ENCODE measurements at regions not wholly inside any gene's neighbourhood (a gene's known extent, or its start where the extent isn't known, plus 50 kb on each side); places are given as distances from the start of the nearest gene placed in this dataset.
"Not testable (repeated sequence)": the region's sequence is repeated elsewhere in the genome, so short reads cannot be mapped to it uniquely, and the experiment has no call there.

DNA sequence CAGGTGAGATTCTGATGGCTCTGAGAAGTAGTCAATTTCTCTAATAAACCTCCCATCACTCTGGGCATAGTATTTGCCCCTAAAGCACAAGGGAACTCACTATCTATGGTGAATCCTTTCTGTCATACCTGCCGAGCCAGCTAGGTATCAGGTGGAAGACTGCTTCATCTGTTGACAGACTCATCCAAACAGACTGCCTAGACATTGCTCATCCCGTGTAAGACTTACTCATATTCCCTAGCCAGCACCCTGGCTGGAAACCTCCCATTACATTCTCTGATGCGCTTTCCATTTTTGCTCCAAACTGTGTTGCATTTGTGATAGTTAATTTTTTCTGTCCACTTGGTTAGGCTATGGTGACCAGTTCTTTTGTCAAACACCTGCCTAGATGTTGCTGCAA lies 595.9 kb downstream of the DNAH5 start:
- H3K36me3 ChIP-seq (ENCODE audit: insufficient read depth, low read length), result no peaks in the 10 kb centered on the region

GRCh38 chr5:13346401-13346800 lies 598.1 kb downstream of the DNAH5 start:
- H3K27ac Mint-ChIP-seq, result no peak overlapping the region
- H3K27ac ChIP-seq (ENCODE audit: low read depth, low read length), result no peak overlapping the region
- no peaks in the 10 kb centered on the region for H3K27me3 Mint-ChIP-seq
- no peak for DNase-seq
- ChIA-PET POLR2A (no interaction called here), CTCF (no interaction called here)
- no peaks in the 10 kb centered on the region for H3K36me3 Mint-ChIP-seq
- no peaks in the 10 kb centered on the region for H3K4me1 ChIP-seq (ENCODE audit: insufficient read depth, low read length)
- no peaks in the 10 kb centered on the region for H3K27me3 ChIP-seq (ENCODE audit: insufficient read depth, low read length, poor library complexity, severe bottlenecking)
- no peak overlapping the region for H3K4me3 Mint-ChIP-seq
- no peaks in the 10 kb centered on the region for H3K9me3 ChIP-seq (ENCODE audit: low read length)
- no peak overlapping the region for H3K4me3 ChIP-seq (ENCODE audit: low read length)
- no peaks in the 10 kb centered on the region for H3K36me3 ChIP-seq (ENCODE audit: insufficient read depth, low read length)
- peaks cover 0 to 14% (median 9%) of the 10 kb centered on the region in 5 donors for H3K9me3 Mint-ChIP-seq
- no peaks in the 10 kb centered on the region for H3K4me1 Mint-ChIP-seq

More for the DNA sequence above, 595.9 kb downstream of the DNAH5 start:
- no peak overlapping the region for H3K4me3 Mint-ChIP-seq
- peaks cover 0 to 3% (median 0%) of the 10 kb centered on the region in 3 donors for H3K36me3 Mint-ChIP-seq
- ChIA-PET CTCF (no interaction called here), POLR2A (no interaction called here)
- peaks cover 0 to 7% (median 2%) of the 10 kb centered on the region in 5 donors for H3K9me3 Mint-ChIP-seq
- no peaks in the 10 kb centered on the region for H3K27me3 Mint-ChIP-seq
- H3K4me1 Mint-ChIP-seq, result no peaks in the 10 kb centered on the region
- Histone ChIP-seq H3K9me3 (ENCODE audit: low read length) (no peaks in the 10 kb centered on the region), H3K27ac (ENCODE audit: low read depth, low read length) (no peak overlapping the region), H3K27me3 (ENCODE audit: insufficient read depth, low read length, poor library complexity, severe bottlenecking) (no peaks in the 10 kb centered on the region), H3K4me3 (ENCODE audit: low read length) (no peak overlapping the region), H3K4me1 (ENCODE audit: insufficient read depth, low read length) (no peaks in the 10 kb centered on the region)
- DNase-seq, result no peak
- H3K27ac Mint-ChIP-seq, result no peak overlapping the region

- Histone ChIP-seq H3K27me3 (ENCODE audit: insufficient read depth, low read length, poor library complexity, severe bottlenecking) (no peaks in the 10 kb centered on the region), H3K4me1 (ENCODE audit: insufficient read depth, low read length) (no peaks in the 10 kb centered on the region), H3K4me3 (ENCODE audit: low read length) (no peak overlapping the region), H3K9me3 (ENCODE audit: low read length) (no peaks in the 10 kb centered on the region), H3K36me3 (ENCODE audit: insufficient read depth, low read length) (no peaks in the 10 kb centered on the region), H3K27ac (ENCODE audit: low read depth, low read length) (no peak overlapping the region)
- no peak for DNase-seq
- ChIA-PET POLR2A (no interaction called here), CTCF (no interaction called here)
- H3K4me1 Mint-ChIP-seq, result no peaks in the 10 kb centered on the region
- peaks cover 0 to 1% (median 0%) of the 10 kb centered on the region in 3 donors for H3K36me3 Mint-ChIP-seq
- H3K9me3 Mint-ChIP-seq, result peaks cover 3 to 25% (median 13%) of the 10 kb centered on the region in 5 donors
- no peak overlapping the region for H3K4me3 Mint-ChIP-seq
- no peak overlapping the region for H3K27ac Mint-ChIP-seq
- H3K27me3 Mint-ChIP-seq, result no peaks in the 10 kb centered on the region
These were observed 605.4 kb downstream of the DNAH5 start for GRCh38 chr5:13339093-13339492.

DNA sequence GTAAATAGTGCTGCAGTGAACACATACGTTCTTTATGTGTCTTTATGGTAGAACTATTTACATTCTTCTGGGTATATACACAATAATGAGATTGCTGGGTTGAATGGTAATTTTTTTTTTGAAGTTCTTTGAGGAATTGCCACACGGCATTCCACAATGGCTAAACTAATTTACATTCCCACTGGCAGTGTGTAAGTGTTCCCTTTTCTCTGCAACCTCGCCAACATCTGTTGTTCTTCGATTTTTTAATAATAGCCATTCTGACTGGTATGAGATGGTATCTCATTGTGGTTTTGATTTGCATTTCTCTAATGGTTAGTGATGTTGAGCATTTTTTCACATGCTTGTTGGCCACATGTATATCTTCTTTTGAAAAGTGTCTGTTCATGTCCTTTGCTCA lies 609.5 kb downstream of the DNAH5 start:
- H3K4me1 ChIP-seq (ENCODE audit: insufficient read depth, low read length); H3K9me3 ChIP-seq (ENCODE audit: low read length); H3K4me3 Mint-ChIP-seq; H3K27me3 Mint-ChIP-seq; CTCF ChIA-PET; H3K36me3 ChIP-seq (ENCODE audit: insufficient read depth, low read length); H3K36me3 Mint-ChIP-seq; H3K27me3 ChIP-seq (ENCODE audit: insufficient read depth, low read length, poor library complexity, severe bottlenecking); H3K4me3 ChIP-seq (ENCODE audit: low read length); POLR2A ChIA-PET; H3K4me1 Mint-ChIP-seq; H3K27ac Mint-ChIP-seq; H3K27ac ChIP-seq (ENCODE audit: low read depth, low read length); DNase-seq: not testable (repeated sequence)
- peaks cover 0 to 21% (median 7%) of the 10 kb centered on the region in 5 donors for H3K9me3 Mint-ChIP-seq

DNA sequence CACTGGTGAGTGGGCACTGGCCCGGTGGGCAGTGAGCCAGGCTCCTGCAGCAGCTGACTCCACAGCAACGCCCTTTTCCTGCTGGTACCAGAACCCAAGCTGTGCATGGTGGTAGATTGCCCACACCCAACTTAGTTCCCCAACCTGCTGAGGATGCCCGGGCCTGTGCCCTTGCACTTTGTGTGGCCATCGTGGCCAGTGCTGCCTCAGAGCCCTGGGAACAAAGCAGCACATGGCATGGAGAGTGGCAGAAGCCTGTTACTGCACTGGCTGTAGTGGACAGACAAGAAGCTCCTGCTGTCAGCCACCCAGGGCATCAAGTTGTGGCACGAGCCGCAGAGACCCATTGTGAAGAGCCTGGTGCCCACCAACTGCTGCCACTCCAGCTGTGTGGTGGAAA lies 612.9 kb downstream of the DNAH5 start:
- no peaks in the 10 kb centered on the region for H3K27me3 Mint-ChIP-seq
- H3K9me3 Mint-ChIP-seq, result peaks cover 0 to 17% (median 5%) of the 10 kb centered on the region in 5 donors
- H3K9me3 ChIP-seq (ENCODE audit: low read length), result no peaks in the 10 kb centered on the region
- H3K4me3 ChIP-seq (ENCODE audit: low read length), result no peak overlapping the region
- H3K36me3 Mint-ChIP-seq, result peaks cover 0 to 1% (median 0%) of the 10 kb centered on the region in 3 donors
- CTCF ChIA-PET, result no interaction called here
- no peak overlapping the region for H3K27ac ChIP-seq (ENCODE audit: low read depth, low read length)
- no peaks in the 10 kb centered on the region for H3K27me3 ChIP-seq (ENCODE audit: insufficient read depth, low read length, poor library complexity, severe bottlenecking)
- POLR2A ChIA-PET, result no interaction called here
- no peak overlapping the region for H3K27ac Mint-ChIP-seq
- H3K4me1 ChIP-seq (ENCODE audit: insufficient read depth, low read length), result no peaks in the 10 kb centered on the region
- DNase-seq, result no peak
- no peaks in the 10 kb centered on the region for H3K36me3 ChIP-seq (ENCODE audit: insufficient read depth, low read length)
- no peak overlapping the region for H3K4me3 Mint-ChIP-seq
- no peaks in the 10 kb centered on the region for H3K4me1 Mint-ChIP-seq

- Mint-ChIP-seq H3K27ac (peak overlapping the region in 1 of 8 donors; percentile 28), H3K27me3 (no peaks in the 10 kb centered on the region), H3K9me3 (peaks cover 0 to 10% (median 2%) of the 10 kb centered on the region in 5 donors), H3K36me3 (peaks cover 0 to 1% (median 0%) of the 10 kb centered on the region in 3 donors), H3K4me1 (no peaks in the 10 kb centered on the region), H3K4me3 (no peak overlapping the region)
- DNase-seq, result no peak
- Histone ChIP-seq H3K9me3 (ENCODE audit: low read length) (no peaks in the 10 kb centered on the region), H3K27me3 (ENCODE audit: insufficient read depth, low read length, poor library complexity, severe bottlenecking) (no peaks in the 10 kb centered on the region), H3K4me3 (ENCODE audit: low read length) (no peak overlapping the region), H3K36me3 (ENCODE audit: insufficient read depth, low read length) (no peaks in the 10 kb centered on the region), H3K4me1 (ENCODE audit: insufficient read depth, low read length) (no peaks in the 10 kb centered on the region), H3K27ac (ENCODE audit: low read depth, low read length) (no peak overlapping the region)
- POLR2A ChIA-PET, result no interaction called here
- CTCF ChIA-PET, result no interaction called here
These were observed 616.2 kb downstream of the DNAH5 start for GRCh38 chr5:13328316-13328715.

GRCh38 chr5:13325765-13326164 lies 618.7 kb downstream of the DNAH5 start:
- Histone ChIP-seq H3K36me3 (ENCODE audit: insufficient read depth, low read length) (no peaks in the 10 kb centered on the region), H3K4me1 (ENCODE audit: insufficient read depth, low read length) (no peaks in the 10 kb centered on the region), H3K4me3 (ENCODE audit: low read length) (no peak overlapping the region), H3K9me3 (ENCODE audit: low read length) (no peaks in the 10 kb centered on the region), H3K27ac (ENCODE audit: low read depth, low read length) (no peak overlapping the region), H3K27me3 (ENCODE audit: insufficient read depth, low read length, poor library complexity, severe bottlenecking) (no peaks in the 10 kb centered on the region)
- Mint-ChIP-seq H3K27ac (no peak overlapping the region), H3K27me3 (no peaks in the 10 kb centered on the region), H3K9me3 (peaks cover 0 to 6% (median under 1%) of the 10 kb centered on the region in 5 donors), H3K4me1 (no peaks in the 10 kb centered on the region), H3K4me3 (no peak overlapping the region), H3K36me3 (peaks cover 0 to 1% (median 0%) of the 10 kb centered on the region in 3 donors)
- no peak for DNase-seq
- ChIA-PET CTCF (no interaction called here), POLR2A (no interaction called here)

- Histone ChIP-seq H3K9me3 (ENCODE audit: low read length) (no peaks in the 10 kb centered on the region), H3K4me3 (ENCODE audit: low read length) (no peak overlapping the region), H3K4me1 (ENCODE audit: insufficient read depth, low read length) (no peaks in the 10 kb centered on the region), H3K36me3 (ENCODE audit: insufficient read depth, low read length) (no peaks in the 10 kb centered on the region), H3K27ac (ENCODE audit: low read depth, low read length) (no peak overlapping the region), H3K27me3 (ENCODE audit: insufficient read depth, low read length, poor library complexity, severe bottlenecking) (no peaks in the 10 kb centered on the region)
- Mint-ChIP-seq H3K27me3 (no peaks in the 10 kb centered on the region), H3K36me3 (no peaks in the 10 kb centered on the region), H3K4me3 (no peak overlapping the region), H3K4me1 (no peaks in the 10 kb centered on the region), H3K9me3 (peaks cover 0 to 14% (median 4%) of the 10 kb centered on the region in 5 donors), H3K27ac (no peak overlapping the region)
- ChIA-PET CTCF (no interaction called here), POLR2A (no interaction called here)
- no peak for DNase-seq
These were observed 621.7 kb downstream of the DNAH5 start for GRCh38 chr5:13322769-13323168.

- H3K4me1 ChIP-seq (ENCODE audit: insufficient read depth, low read length), result no peaks in the 10 kb centered on the region
- POLR2A ChIA-PET, result no interaction called here
- DNase-seq, result no peak
- CTCF ChIA-PET, result no interaction called here
- no peaks in the 10 kb centered on the region for H3K36me3 ChIP-seq (ENCODE audit: insufficient read depth, low read length)
- no peaks in the 10 kb centered on the region for H3K9me3 ChIP-seq (ENCODE audit: low read length)
- Mint-ChIP-seq H3K4me1 (no peaks in the 10 kb centered on the region), H3K36me3 (no peaks in the 10 kb centered on the region), H3K27me3 (no peaks in the 10 kb centered on the region), H3K9me3 (peaks cover 4 to 18% (median 10%) of the 10 kb centered on the region in 5 donors), H3K4me3 (no peak overlapping the region), H3K27ac (no peak overlapping the region)
- H3K4me3 ChIP-seq (ENCODE audit: low read length), result no peak overlapping the region
- no peaks in the 10 kb centered on the region for H3K27me3 ChIP-seq (ENCODE audit: insufficient read depth, low read length, poor library complexity, severe bottlenecking)
- H3K27ac ChIP-seq (ENCODE audit: low read depth, low read length), result no peak overlapping the region
These were observed 626.8 kb downstream of the DNAH5 start for GRCh38 chr5:13317654-13318053.
